Stimulated activated CD4-positive, alpha-beta T cell treated with anti-CD3 and anti-CD28 coated beads, Interleukin-1b, Interleukin-23, amount 100 ng/mL, for 48 hours (primary cell): ENCODE measurements at regions not wholly inside any gene's neighbourhood (a gene's known extent, or its start where the extent isn't known, plus 50 kb on each side); places are given as distances from the start of the nearest gene placed in this dataset.

ENCODE experiments used
- DNase-seq: peaks from one replicate; pipeline ENCODE4 v3.0.0-alpha.2; 2020

GRCh38 chr7:81648716-81649115 is 121.1 kb downstream of the HGF start:
- DNase-seq = no peak

DNA sequence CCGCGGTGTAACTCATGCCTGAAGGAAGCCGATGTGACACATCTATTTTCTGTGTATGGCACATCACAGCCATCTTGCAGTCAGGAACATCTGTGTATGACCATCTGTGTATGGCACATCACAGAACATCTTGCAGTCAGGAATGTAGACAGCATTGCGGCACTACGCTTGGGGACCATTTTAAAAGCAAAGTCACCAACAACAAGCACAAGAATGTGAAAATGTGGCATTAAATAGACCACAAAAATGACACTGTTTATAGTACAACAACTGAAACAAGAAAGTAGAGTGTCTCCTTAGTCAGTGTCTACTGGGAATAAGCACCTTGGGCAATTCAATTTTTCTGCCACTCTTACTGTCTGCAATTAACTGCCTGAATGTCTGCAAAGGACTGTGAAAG is 124.4 kb downstream of the HGF start:
- no peak for DNase-seq

DNA sequence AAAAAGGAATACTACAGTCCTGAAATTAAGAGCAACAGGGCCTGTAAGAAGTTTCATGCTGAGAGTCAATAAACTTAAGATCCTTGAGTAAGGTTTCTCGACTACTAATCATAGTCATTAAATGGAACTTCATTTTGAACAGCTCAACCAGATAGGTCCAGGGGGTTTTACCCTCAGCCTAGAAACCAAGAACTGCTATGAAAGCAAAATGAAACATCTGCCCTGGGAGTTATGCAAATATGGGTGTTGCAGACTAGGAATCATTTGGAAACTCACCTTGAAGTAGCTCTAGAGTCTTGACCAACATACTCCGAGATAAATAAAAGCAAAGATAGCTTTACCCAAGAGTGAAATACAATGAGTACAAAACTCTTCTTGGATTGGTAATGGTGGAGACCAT is 128.0 kb downstream of the HGF start:
- DNase-seq = no peak

GRCh38 chr7:81638198-81638597 is 131.6 kb downstream of the HGF start:
- DNase-seq = no peak

DNA sequence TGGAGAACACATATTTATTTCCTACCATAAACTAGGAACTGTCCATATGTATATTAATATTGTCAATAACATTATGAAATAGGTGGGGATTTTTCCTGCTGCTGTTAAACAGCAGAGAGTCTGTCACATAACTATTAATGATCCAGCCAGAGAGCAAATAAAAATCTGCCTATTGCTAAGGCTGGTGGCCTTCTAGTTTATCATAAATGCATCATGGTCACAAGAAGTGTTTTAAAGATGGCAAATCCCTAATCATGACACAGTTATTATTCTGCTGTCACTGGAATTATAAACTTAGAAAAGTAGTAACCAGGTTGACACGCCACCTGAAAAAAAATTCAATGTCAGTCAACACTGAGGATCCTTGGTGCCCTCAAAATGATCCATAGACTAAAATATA is 132.3 kb downstream of the HGF start:
- DNase-seq = no peak

GRCh38 chr7:81632418-81632817 is 137.4 kb downstream of the HGF start:
- no peak for DNase-seq

GRCh38 chr7:81630600-81630999 is 139.2 kb downstream of the HGF start:
- DNase-seq = no peak

DNA sequence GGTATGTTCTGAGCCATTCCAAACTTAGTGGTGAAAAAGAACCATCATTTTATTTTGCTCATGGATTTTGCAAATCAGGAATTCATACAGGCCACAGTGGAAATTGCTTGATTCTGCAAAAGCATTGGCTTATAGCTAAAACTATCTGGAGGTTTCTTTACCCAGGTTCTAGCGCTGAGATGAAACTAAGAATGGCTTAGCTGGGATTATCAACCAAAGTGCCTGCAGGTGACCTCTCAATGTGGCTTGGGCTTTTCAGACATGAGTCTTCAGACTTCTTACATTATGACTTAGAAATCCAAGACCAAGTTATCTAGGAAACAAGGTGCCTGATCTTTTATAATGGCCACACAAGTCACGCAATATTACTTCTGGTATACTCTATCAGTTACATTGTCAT is 140.1 kb downstream of the HGF start:
- DNase-seq = no peak

DNA sequence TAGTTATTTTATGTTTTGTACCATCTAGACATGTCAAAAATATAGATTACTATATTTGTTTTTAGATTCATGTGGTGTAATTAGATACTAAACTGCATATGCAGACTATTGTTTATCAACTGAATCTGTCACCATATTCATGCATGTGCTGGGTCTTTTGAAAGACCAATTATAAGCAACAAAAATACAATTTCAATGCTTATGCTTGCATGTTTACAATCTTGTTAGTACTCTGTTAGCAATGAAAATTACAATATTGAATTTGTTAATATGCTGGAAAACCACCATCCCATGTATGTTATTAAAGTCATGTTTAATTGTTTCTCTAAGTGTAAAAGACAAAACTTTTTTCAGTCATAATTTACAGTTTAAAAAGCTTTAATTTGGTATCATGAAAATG is 140.9 kb downstream of the HGF start:
- no peak for DNase-seq

GRCh38 chr7:81627536-81628287 is 142.1 kb downstream of the HGF start:
- no peak for DNase-seq

GRCh38 chr7:81626008-81626407 is 143.8 kb downstream of the HGF start:
- DNase-seq = no peak

DNA sequence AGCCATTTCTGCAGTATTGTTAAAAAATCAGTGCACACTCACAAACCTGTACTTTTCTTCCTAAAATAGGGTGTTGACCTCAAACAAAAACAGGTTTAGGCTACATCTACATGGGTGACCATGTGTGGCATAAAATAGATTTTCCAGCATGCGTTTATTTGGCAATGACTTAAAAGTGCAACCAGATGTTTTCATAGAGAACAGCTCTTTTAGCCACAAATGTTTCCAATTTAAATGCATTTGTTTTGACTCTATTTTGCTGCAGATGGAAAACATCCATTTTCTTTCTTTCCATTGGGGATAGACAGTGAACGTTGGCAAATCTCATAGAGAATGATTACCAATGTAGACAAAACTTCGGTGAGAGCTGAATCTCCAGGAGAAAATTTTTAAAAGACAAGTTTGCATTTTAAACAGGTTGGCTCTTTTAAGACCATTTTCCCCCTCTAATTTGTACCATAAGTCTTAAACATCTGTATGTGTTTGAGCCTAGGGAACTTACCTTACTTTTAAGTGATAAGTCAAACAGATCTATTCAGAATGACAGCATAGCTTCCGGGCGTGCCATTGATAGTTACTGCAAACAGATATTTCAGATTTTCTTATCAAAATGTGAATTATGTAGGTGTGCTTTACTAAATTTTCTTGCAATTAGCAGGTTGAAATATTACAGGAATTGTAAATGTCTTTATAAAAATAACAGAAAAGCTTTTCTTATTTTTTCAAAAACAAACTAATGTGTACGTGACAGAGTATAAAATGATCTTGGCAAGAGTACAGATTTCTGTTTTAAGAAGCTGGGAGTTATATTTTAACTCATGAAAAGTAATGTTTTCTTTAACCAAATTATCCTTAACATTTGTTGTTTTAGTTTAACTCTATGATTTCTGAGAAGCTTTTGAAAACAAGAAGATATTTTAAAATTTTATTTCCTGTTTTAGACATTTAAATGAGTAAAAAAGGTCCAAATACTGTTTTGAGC is 144.9 kb downstream of the HGF start:
- no peak for DNase-seq

- no peak for DNase-seq
These were observed 145.7 kb downstream of the HGF start for GRCh38 chr7:81624021-81624592.

- DNase-seq = no peak
These were observed 146.5 kb downstream of the HGF start for GRCh38 chr7:81623251-81623855.

- DNase-seq = no peak
These were observed 148.0 kb downstream of the HGF start for GRCh38 chr7:81621893-81622292.

- DNase-seq = no peak
These were observed 151.3 kb downstream of the HGF start for GRCh38 chr7:81618396-81619014.

DNA sequence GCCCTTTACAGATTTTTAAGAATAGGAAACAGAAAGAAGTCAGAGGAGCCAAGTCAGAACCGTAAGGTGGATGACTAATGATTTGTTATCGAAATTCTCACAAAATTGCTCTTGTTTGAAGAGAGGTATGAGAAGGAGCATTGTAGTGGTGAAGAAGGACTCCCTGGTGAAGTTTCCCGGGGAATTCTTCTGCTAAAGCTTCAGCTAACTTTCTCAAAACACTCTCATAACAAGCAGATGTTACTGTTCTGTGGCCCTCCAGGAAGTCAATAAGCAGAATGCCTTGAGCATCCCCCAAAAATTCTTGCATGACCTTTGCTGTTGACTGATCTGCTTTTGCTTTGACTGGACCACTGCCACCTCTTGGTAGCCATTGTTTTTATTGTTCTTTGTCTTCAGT is 152.9 kb downstream of the HGF start:
- DNase-seq = no peak

GRCh38 chr7:81611805-81612204 is 158.0 kb downstream of the HGF start:
- DNase-seq = no peak

GRCh38 chr7:81611040-81611439 is 158.8 kb downstream of the HGF start:
- DNase-seq = no peak

- no peak for DNase-seq
These were observed 161.0 kb downstream of the HGF start for GRCh38 chr7:81608748-81609382.

DNA sequence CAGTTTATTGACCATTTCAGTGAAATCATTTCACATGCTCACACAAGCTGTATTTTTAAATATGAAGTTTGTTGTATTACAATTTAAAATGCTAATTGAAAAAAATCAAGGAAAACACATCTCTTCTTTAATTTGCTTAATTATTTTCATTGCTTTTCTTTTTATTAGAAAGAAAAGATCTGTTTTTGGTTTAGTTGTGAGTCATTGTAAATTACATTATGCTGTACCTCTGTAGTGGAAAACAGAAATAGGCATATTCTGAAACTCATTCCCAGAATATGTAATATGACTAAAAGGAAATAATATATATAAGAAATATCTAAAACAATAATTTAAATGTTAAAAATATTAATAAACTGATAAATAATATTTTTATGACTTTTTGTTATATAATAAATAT is 161.9 kb downstream of the HGF start:
- DNase-seq = no peak
